NCI-H2081 (cell line): ENCODE measurements at regions not wholly inside any gene's neighbourhood (a gene's known extent, or its start where the extent isn't known, plus 50 kb on each side); places are given as distances from the start of the nearest gene placed in this dataset.

Experiments
- DNase-seq, 2 experiments: peaks; one replicate each; lab custom pipeline; 2025; lab: John Stamatoyannopoulos, UW

- no peak for DNase-seq
Observed at GRCh38 chr21:18460979-18461378, 57.4 kb upstream of the TMPRSS15 start.

GRCh38 chr21:18461743-18462142, 58.2 kb upstream of the TMPRSS15 start:
- DNase-seq, result no peak

- no peak for DNase-seq
Observed at GRCh38 chr21:18467715-18468114, 64.1 kb upstream of the TMPRSS15 start.

GRCh38 chr21:18468790-18469189, 65.2 kb upstream of the TMPRSS15 start:
- DNase-seq, result peak; percentile 5 to 47

- DNase-seq, result no peak
Observed at GRCh38 chr21:18476639-18477038, 73.1 kb upstream of the TMPRSS15 start.

GRCh38 chr21:18477043-18477442, 73.5 kb upstream of the TMPRSS15 start:
- DNase-seq, result no peak

GRCh38 chr21:18478513-18478912, 74.9 kb upstream of the TMPRSS15 start:
- DNase-seq, result no peak

- no peak for DNase-seq
Observed at GRCh38 chr21:18488252-18488651, 84.7 kb upstream of the TMPRSS15 start.

- DNase-seq, result no peak
Observed at GRCh38 chr21:18493422-18493821, 89.8 kb upstream of the TMPRSS15 start.

- DNase-seq, result no peak
Observed at GRCh38 chr21:18495523-18495922, 91.9 kb upstream of the TMPRSS15 start.

GRCh38 chr21:18498431-18498830, 94.8 kb upstream of the TMPRSS15 start:
- no peak for DNase-seq

- DNase-seq, result peak; percentile 26 to 54
Observed at GRCh38 chr21:18499761-18500376, 96.3 kb upstream of the TMPRSS15 start.

GRCh38 chr21:18518054-18518481, 114.5 kb upstream of the TMPRSS15 start:
- no peak for DNase-seq

- DNase-seq, result no peak
Observed at GRCh38 chr21:18521204-18521603, 117.6 kb upstream of the TMPRSS15 start.

- peak; percentile 9 to 13 for DNase-seq
Observed at GRCh38 chr21:18522181-18522972, 118.8 kb upstream of the TMPRSS15 start.

- DNase-seq, result no peak
Observed at GRCh38 chr21:18524097-18524880, 120.7 kb upstream of the TMPRSS15 start.

GRCh38 chr21:18529254-18529653, 125.7 kb upstream of the TMPRSS15 start:
- peak; percentile 1 to 65 for DNase-seq

- no peak for DNase-seq
Observed at GRCh38 chr21:18542081-18542480, 138.5 kb upstream of the TMPRSS15 start.

GRCh38 chr21:18545908-18546307, 142.3 kb upstream of the TMPRSS15 start:
- DNase-seq, result no peak

- DNase-seq, result no peak
Observed at GRCh38 chr21:18547347-18547746, 143.8 kb upstream of the TMPRSS15 start.

- no peak for DNase-seq
Observed at GRCh38 chr21:18548249-18548648, 144.7 kb upstream of the TMPRSS15 start.

GRCh38 chr21:18549214-18549905, 145.8 kb upstream of the TMPRSS15 start:
- DNase-seq, result no peak
